Hematopoietic multipotent progenitor cell treated with erythropoietin and hydrocortisone succinate and interleukin-3 and kit ligand, for 15 days (in vitro differentiated cells): ENCODE measurements at regions not wholly inside any gene's neighbourhood (a gene's known extent, or its start where the extent isn't known, plus 50 kb on each side); places are given as distances from the start of the nearest gene placed in this dataset.

Source experiments
- DNase-seq: peaks from one replicate; pipeline ENCODE4 v3.0.0-alpha.2; 2015; ENCODE audit warnings: low spot score

GRCh38 chr4:84441758-84442377 is 57.2 kb downstream of the NKX6-1 start:
- no peak for DNase-seq

GRCh38 chr4:84439996-84440395 is 59.1 kb downstream of the NKX6-1 start:
- DNase-seq = no peak

GRCh38 chr4:84436812-84437211 is 62.3 kb downstream of the NKX6-1 start:
- DNase-seq = no peak

- no peak for DNase-seq
These were observed 64.7 kb downstream of the NKX6-1 start for GRCh38 chr4:84434344-84434743.

- DNase-seq = no peak
These were observed 65.4 kb downstream of the NKX6-1 start for GRCh38 chr4:84433633-84434222.

GRCh38 chr4:84432713-84433112 is 66.4 kb downstream of the NKX6-1 start:
- no peak for DNase-seq

- no peak for DNase-seq
These were observed 78.5 kb downstream of the NKX6-1 start for GRCh38 chr4:84420608-84421007.

- no peak for DNase-seq
These were observed 79.9 kb downstream of the NKX6-1 start for GRCh38 chr4:84419201-84419600.

- no peak for DNase-seq
These were observed 80.9 kb downstream of the NKX6-1 start for GRCh38 chr4:84417997-84418709.

- no peak for DNase-seq
These were observed 85.1 kb downstream of the NKX6-1 start for GRCh38 chr4:84413976-84414375.

GRCh38 chr4:84413480-84413879 is 85.6 kb downstream of the NKX6-1 start:
- DNase-seq = no peak

- no peak for DNase-seq
These were observed 87.0 kb downstream of the NKX6-1 start for GRCh38 chr4:84412062-84412461.

GRCh38 chr4:84407554-84408407 is 91.3 kb downstream of the NKX6-1 start:
- no peak for DNase-seq

GRCh38 chr4:84403656-84404055 is 95.4 kb downstream of the NKX6-1 start:
- no peak for DNase-seq

GRCh38 chr4:84401701-84402306 is 97.3 kb downstream of the NKX6-1 start:
- no peak for DNase-seq

- no peak for DNase-seq
These were observed 104.7 kb downstream of the NKX6-1 start for GRCh38 chr4:84394386-84394785.

- DNase-seq = no peak
These were observed 106.0 kb downstream of the NKX6-1 start for GRCh38 chr4:84392951-84393590.

- DNase-seq = no peak
These were observed 109.7 kb downstream of the NKX6-1 start for GRCh38 chr4:84389406-84389805.

- no peak for DNase-seq
These were observed 113.9 kb downstream of the NKX6-1 start for GRCh38 chr4:84385203-84385602.

- DNase-seq = no peak
These were observed 114.3 kb downstream of the NKX6-1 start for GRCh38 chr4:84384801-84385200.

GRCh38 chr4:84381759-84382158 is 117.3 kb downstream of the NKX6-1 start:
- DNase-seq = no peak
